HCT116 (cell line): ENCODE measurements at regions not wholly inside any gene's neighbourhood (a gene's known extent, or its start where the extent isn't known, plus 50 kb on each side); places are given as distances from the start of the nearest gene placed in this dataset.

Source experiments
- ATAC-seq: fragments of 200-7000 bp; cut with Tn5 transposase; 2 replicates; pipeline ENCODE4 v1.9.1; 2020; ENCODE audit warnings: mild to moderate bottlenecking, moderate library complexity
- BruUV-seq: library from RNA; stranded (reverse); fragments of 400-500 nt; replicated peaks from 2 replicates; lab custom pipeline; 2021; lab: Mats Ljungman, UMichigan
- CTCF ChIA-PET: fragments of 300-600 bp; sonication (Branson Sonifier 250); formaldehyde crosslinking; loops from one replicate; lab custom pipeline; 2021; ENCODE audit warnings: antibody characterized with exemption; lab: Charles Lee
- POLR2A ChIA-PET: fragments of 300-600, 350-600 bp; sonication (Branson Sonifier 250); formaldehyde crosslinking; loops from one replicate; lab custom pipeline; 2021; ENCODE audit warnings: antibody characterized with exemption; lab: Charles Lee
- RAD21 ChIA-PET, 2 experiments: fragments of 300-600 bp; sonication (Branson Sonifier 250); formaldehyde crosslinking; loops; one replicate each; lab custom pipeline; 2023; ENCODE audit warnings: low total read pairs in 2 of 2; ENCODE audit not compliant: uncharacterized antibody in 2 of 2, unreplicated experiment in 2 of 2, low non-redundant PET in 1 of 2; lab: Charles Lee
- DNase-seq: peaks from one replicate; pipeline ENCODE4 v3.0.0-alpha.2; 2010; ENCODE audit warnings: low read depth, low spot score
- H2AFZ ChIP-seq: fragments of 200-600 bp; shearing (Covaris generic), sonication (generic); 2 replicates; pipeline ENCODE4 v1.6.1; 2017; ENCODE audit warnings: low read depth, mixed run types, mixed read lengths, antibody characterized with exemption, low read length; ENCODE audit not compliant: poor library complexity, severe bottlenecking
- H3K27ac ChIP-seq: 2 replicates; pipeline ENCODE4 v1.5.1; 2012; ENCODE audit warnings: low read depth, low read length
- H3K27me3 ChIP-seq: fragments of 200-600 bp; sonication (generic); 2 replicates; pipeline ENCODE4 v1.6.1; 2016; ENCODE audit warnings: mixed run types, low read length, mixed read lengths; ENCODE audit not compliant: insufficient read depth
- H3K36me3 ChIP-seq, 2 experiments: fragments of 200-500 bp in 1 of 2; fragments of 200-600 bp in 1 of 2; sonication (Bioruptor generic) in 1 of 2; sonication (generic) in 1 of 2; 2 replicates each; pipeline versions ENCODE4 v1.5.1 to v1.6.1; 2014 to 2016; ENCODE audit warnings: low read length in 2 of 2, inconsistent platforms in 1 of 2, mixed read lengths in 1 of 2, mixed run types in 1 of 2; ENCODE audit not compliant: insufficient read depth in 2 of 2, control insufficient read depth in 1 of 2
- H3K4me1 ChIP-seq, 2 experiments: fragments of 200-600 bp in 1 of 2; sonication (generic) in 1 of 2; 2 replicates each; pipeline versions ENCODE4 v1.5.1 to v1.6.1; 2012 to 2017; ENCODE audit warnings: low read length in 2 of 2, inconsistent platforms in 1 of 2, mild to moderate bottlenecking in 1 of 2, mixed read lengths in 1 of 2, mixed run types in 1 of 2, moderate library complexity in 1 of 2; ENCODE audit not compliant: insufficient read depth in 2 of 2, control insufficient read depth in 1 of 2
- H3K4me2 ChIP-seq: fragments of 200-600 bp; sonication (generic); 2 replicates; pipeline ENCODE4 v1.6.1; 2017; ENCODE audit warnings: mixed run types, low read length, mixed read lengths
- H3K4me3 ChIP-seq, 2 experiments: fragments of 200-600 bp in 1 of 2; sonication (generic) in 1 of 2; replicated peaks in 1 of 2; 2 replicates each; pipeline ENCODE4 v1.5.1; 2011 to 2016; ENCODE audit warnings: low read length in 2 of 2, control low read depth in 1 of 2, low read depth in 1 of 2, mild to moderate bottlenecking in 1 of 2, mixed read lengths in 1 of 2, mixed run types in 1 of 2
- H3K79me2 ChIP-seq: fragments of 200-600 bp; sonication (generic); 2 replicates; pipeline ENCODE4 v1.6.1; 2017; ENCODE audit warnings: mild to moderate bottlenecking, mixed run types, low read length, moderate library complexity, mixed read lengths; ENCODE audit not compliant: insufficient read depth
- H3K9ac ChIP-seq: fragments of 200-600 bp; sonication (generic); 2 replicates; pipeline ENCODE4 v1.6.1; 2016; ENCODE audit warnings: low read length, mixed read lengths
- H3K9me2 ChIP-seq: fragments of 200-600 bp; sonication (generic), shearing (Covaris generic); 2 replicates; pipeline ENCODE4 v1.6.1; 2017; ENCODE audit warnings: mixed run types, mild to moderate bottlenecking, moderate library complexity; ENCODE audit not compliant: insufficient read depth
- H3K9me3 ChIP-seq, 2 experiments: fragments of 200-500 bp in 1 of 2; fragments of 200-600 bp in 1 of 2; sonication (Bioruptor generic) in 1 of 2; sonication (generic) in 1 of 2; 2 replicates each; pipeline ENCODE4 v1.6.1; 2014 to 2017; ENCODE audit warnings: low read length in 2 of 2, mixed read lengths in 2 of 2, inconsistent platforms in 1 of 2, low read depth in 1 of 2, mild to moderate bottlenecking in 1 of 2, mixed run types in 1 of 2, moderate library complexity in 1 of 2; ENCODE audit not compliant: control insufficient read depth in 1 of 2, insufficient read depth in 1 of 2
- H4K20me1 ChIP-seq: fragments of 200-600 bp; sonication (generic), shearing (Covaris generic); 2 replicates; pipeline ENCODE4 v1.6.1; 2017; ENCODE audit warnings: mixed run types, mild to moderate bottlenecking, moderate library complexity; ENCODE audit not compliant: insufficient read depth
- ATF3 ChIP-seq: IDR thresholded peaks from 2 replicates; pipeline ENCODE4 v1.6.1; 2012
- CBX3 ChIP-seq: IDR thresholded peaks from 2 replicates; pipeline ENCODE4 v1.6.1; 2012; ENCODE audit warnings: low read depth
- CEBPB ChIP-seq: IDR thresholded peaks from 2 replicates; pipeline ENCODE4 v1.6.1; 2012; ENCODE audit warnings: low read depth
- CTCF ChIP-seq, 3 experiments: fragments of 200-600 bp in 1 of 3; sonication (generic) in 1 of 3; IDR thresholded peaks in 2 of 3; conservative IDR thresholded peaks in 1 of 3; 2 replicates each; pipeline ENCODE4 v1.5.1; 2012 to 2017; ENCODE audit warnings: low read depth in 2 of 3, low read length in 2 of 3, antibody characterized with exemption in 1 of 3, borderline replicate concordance in 1 of 3, control low read depth in 1 of 3, mild to moderate bottlenecking in 1 of 3, mixed read lengths in 1 of 3, mixed run types in 1 of 3, moderate library complexity in 1 of 3; ENCODE audit not compliant: insufficient read depth in 1 of 3
- ELF1 ChIP-seq: IDR thresholded peaks from 2 replicates; pipeline ENCODE4 v1.6.1; 2012; ENCODE audit warnings: low read depth, borderline replicate concordance
- EZH2 ChIP-seq: fragments of 200-600 bp; sonication (generic); IDR thresholded peaks from 2 replicates; pipeline ENCODE4 v1.6.1; 2017; ENCODE audit warnings: antibody characterized with exemption, mixed run types
- FOSL1 ChIP-seq: IDR thresholded peaks from 2 replicates; pipeline ENCODE4 v1.6.1; 2012; ENCODE audit warnings: low read depth
- JUND ChIP-seq: IDR thresholded peaks from 2 replicates; pipeline ENCODE4 v1.6.1; 2012
- MAX ChIP-seq: IDR thresholded peaks from 2 replicates; pipeline ENCODE4 v1.6.1; 2012
- POLR2A ChIP-seq: IDR thresholded peaks from 2 replicates; pipeline ENCODE4 v1.7.0; 2011; ENCODE audit warnings: borderline replicate concordance; ENCODE audit not compliant: insufficient read depth, insufficient read length; ENCODE audit errors: extremely low read depth
- POLR2AphosphoS5 ChIP-seq: IDR thresholded peaks from 2 replicates; pipeline ENCODE4 v1.6.1; 2011; ENCODE audit warnings: mild to moderate bottlenecking, low read depth, low read length, moderate library complexity
- SIN3A ChIP-seq: IDR thresholded peaks from 2 replicates; pipeline ENCODE4 v1.6.1; 2012; ENCODE audit warnings: low read depth
- SP1 ChIP-seq: IDR thresholded peaks from 2 replicates; pipeline ENCODE4 v1.6.1; 2012; ENCODE audit warnings: low read depth
- TCF7L2 ChIP-seq: IDR thresholded peaks from 2 replicates; pipeline ENCODE4 v1.7.0; 2011; ENCODE audit warnings: borderline replicate concordance, inconsistent platforms; ENCODE audit not compliant: insufficient read depth, insufficient read length; ENCODE audit errors: extremely low read depth
- YY1 ChIP-seq: IDR thresholded peaks from 2 replicates; pipeline ENCODE4 v1.6.1; 2011; ENCODE audit warnings: low read length, low read depth, moderate library complexity, mild to moderate bottlenecking; ENCODE audit not compliant: insufficient replicate concordance; ENCODE audit errors: extremely low read depth
- ZFX ChIP-seq: fragments of 450-650 bp; IDR thresholded peaks from 2 replicates; pipeline ENCODE4 v1.6.1; 2017
- ZNF274 ChIP-seq: fragments of 200-500 bp; sonication (Bioruptor generic); IDR thresholded peaks from 2 replicates; pipeline ENCODE4 v1.6.1; 2014; ENCODE audit warnings: mild to moderate bottlenecking, low read depth, low read length, inconsistent platforms
- intact Hi-C: fragments of 100-400 bp; cut with micrococcal nuclease; formaldehyde crosslinking; loops from 2 replicates; pipeline ENCODE4 v1.10.0; 2022

- Histone ChIP-seq H3K9ac (no peak overlapping the region), H3K4me2 (no peak overlapping the region)
- BruUV-seq, result no TSS peak
Measured at GRCh38 chr5:157944938-157945337, 86.0 kb upstream of the CLINT1 start.

More at GRCh38 chr5:157944938-157945337, 86.0 kb upstream of the CLINT1 start:
- ChIA-PET CTCF (no interaction called here), POLR2A (no interaction called here), RAD21 (no interaction called here)
- no peaks in the 10 kb centered on the region for H3K79me2 ChIP-seq
- TF ChIP-seq ELF1, result no peak
- TF ChIP-seq POLR2A, result no peak
- no peak for TF ChIP-seq CEBPB
- no peak for TF ChIP-seq JUND
- no peak for TF ChIP-seq TCF7L2
- no peak for TF ChIP-seq CBX3
- TF ChIP-seq ATF3, result no peak
- no peak for TF ChIP-seq EZH2
- no peak for TF ChIP-seq CTCF (IDR thresholded peaks at IDR 0.05 in 2 of 3, conservative IDR thresholded peaks at IDR 0.05 in 1 of 3; ENCODE audit: borderline replicate concordance in 1 of 3, insufficient read depth in 1 of 3, low read depth in 2 of 3, low read length in 2 of 3)
- TF ChIP-seq FOSL1, result no peak
- no peak for TF ChIP-seq YY1
- no peak for TF ChIP-seq SIN3A
- TF ChIP-seq ZFX, result no peak
- no peak for TF ChIP-seq ZNF274
- no peak for TF ChIP-seq SP1
- TF ChIP-seq MAX, result no peak
- TF ChIP-seq POLR2AphosphoS5, result no peak
- no peak overlapping the region for H3K4me3 ChIP-seq
- H3K9me3 ChIP-seq, result no peaks in the 10 kb centered on the region
- ATAC-seq, result no peak
- H3K36me3 ChIP-seq, result no peaks in the 10 kb centered on the region
- peaks cover 0 to 9% of the 10 kb centered on the region in 2 experiments; a peak in 1 of 4 replicates for H3K4me1 ChIP-seq
- no peak for DNase-seq
- no peak overlapping the region for H2AFZ ChIP-seq
- H4K20me1 ChIP-seq, result no peaks in the 10 kb centered on the region
- no peaks in the 10 kb centered on the region for H3K27me3 ChIP-seq
- H3K9me2 ChIP-seq, result no peaks in the 10 kb centered on the region
- intact Hi-C loops, result loop anchor here (5.0 kb wide), 1 partner anchor 123 kb away; no protein-coding TSS in a partner anchor
- no peak overlapping the region for H3K27ac ChIP-seq
